ENCODE measurements at regions not wholly inside any gene's neighbourhood (a gene's known extent, or its start where the extent isn't known, plus 50 kb on each side); places are given as distances from the start of the nearest gene placed in this dataset.
"Not testable (repeated sequence)": the region's sequence is repeated elsewhere in the genome, so short reads cannot be mapped to it uniquely, and the experiment has no call there.

GRCh38 chr20:12835999-12836398 lies 172.8 kb upstream of the SPTLC3 start:
- H3K27me3 Mint-ChIP-seq, result no peaks in the 10 kb centered on the region
- ChIA-PET POLR2A (ENCODE audit: partially characterized antibody) (no interaction called here), CTCF (ENCODE audit: partially characterized antibody) (no interaction called here)
- DNase-seq, result no peak
- Histone ChIP-seq H3K4me1 (ENCODE audit: insufficient read depth, low read length) (no peaks in the 10 kb centered on the region), H3K27me3 (ENCODE audit: insufficient read depth, low read length) (no peaks in the 10 kb centered on the region), H3K9me3 (ENCODE audit: control insufficient read depth in 1 of 2, low read length in 2 of 2) (no peaks in the 10 kb centered on the region), H3K36me3 (ENCODE audit: insufficient read depth, low read length) (no peaks in the 10 kb centered on the region), H3K4me3 (ENCODE audit: low read length in 2 of 2) (no peak overlapping the region), H3K27ac (ENCODE audit: low read depth, low read length) (no peak overlapping the region)
- H3K27ac Mint-ChIP-seq, result no peak overlapping the region
- intact Hi-C loops (cut with micrococcal nuclease), result no loop called here
- H3K4me3 Mint-ChIP-seq, result no peak overlapping the region
- H3K9me3 Mint-ChIP-seq, result peaks cover 0 to 5% (median 0%) of the 10 kb centered on the region in 8 donors
- no peaks in the 10 kb centered on the region for H3K4me1 Mint-ChIP-seq
- H3K36me3 Mint-ChIP-seq, result no peaks in the 10 kb centered on the region

- Histone ChIP-seq H3K27ac (ENCODE audit: low read depth, low read length) (no peak overlapping the region), H3K4me1 (ENCODE audit: insufficient read depth, low read length) (no peaks in the 10 kb centered on the region), H3K36me3 (ENCODE audit: insufficient read depth, low read length) (no peaks in the 10 kb centered on the region), H3K4me3 (ENCODE audit: low read length in 2 of 2) (no peak overlapping the region), H3K9me3 (ENCODE audit: control insufficient read depth in 1 of 2, low read length in 2 of 2) (no peaks in the 10 kb centered on the region), H3K27me3 (ENCODE audit: insufficient read depth, low read length) (no peaks in the 10 kb centered on the region)
- peaks cover 0 to 5% (median 0%) of the 10 kb centered on the region in 8 donors for H3K9me3 Mint-ChIP-seq
- intact Hi-C loops (cut with micrococcal nuclease), result no loop called here
- ChIA-PET CTCF (ENCODE audit: partially characterized antibody) (no interaction called here), POLR2A (ENCODE audit: partially characterized antibody) (no interaction called here)
- H3K27me3 Mint-ChIP-seq, result no peaks in the 10 kb centered on the region
- H3K4me3 Mint-ChIP-seq, result no peak overlapping the region
- DNase-seq, result no peak
- H3K4me1 Mint-ChIP-seq, result no peaks in the 10 kb centered on the region
- H3K27ac Mint-ChIP-seq, result no peak overlapping the region
- no peaks in the 10 kb centered on the region for H3K36me3 Mint-ChIP-seq
Measured at GRCh38 chr20:12837646-12838045, 171.1 kb upstream of the SPTLC3 start.

DNA sequence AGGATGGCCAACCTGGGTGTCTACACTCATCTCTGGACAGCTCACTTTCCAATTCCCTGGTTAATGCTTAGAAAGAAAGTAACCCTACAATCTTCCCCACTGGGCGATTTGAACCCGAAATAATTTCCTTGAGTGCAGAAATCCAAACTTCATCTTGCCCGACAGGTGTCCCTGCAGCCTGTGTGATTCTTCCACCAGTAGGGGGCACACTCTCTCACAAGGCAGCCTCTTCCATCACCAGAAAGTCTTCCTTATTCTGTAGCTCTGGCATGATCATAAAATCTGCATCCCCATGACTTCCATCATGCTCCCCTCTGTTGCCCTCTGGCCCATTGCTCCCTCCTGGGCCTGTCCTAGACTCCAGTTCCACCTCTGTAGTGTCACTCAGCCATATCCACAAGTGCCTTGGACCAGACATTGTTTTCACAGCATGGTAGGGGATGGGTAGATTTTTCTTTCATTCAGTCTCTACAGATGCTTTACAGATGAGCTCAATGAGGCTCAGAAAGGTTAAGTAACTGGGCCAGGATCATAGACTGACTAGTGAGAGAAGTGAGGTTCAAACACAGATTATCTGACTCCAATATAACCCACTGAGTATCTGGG lies 170.4 kb upstream of the SPTLC3 start:
- ChIA-PET POLR2A (ENCODE audit: partially characterized antibody) (no interaction called here), CTCF (ENCODE audit: partially characterized antibody) (no interaction called here)
- Histone ChIP-seq H3K4me3 (ENCODE audit: low read length in 2 of 2) (no peak overlapping the region), H3K36me3 (ENCODE audit: insufficient read depth, low read length) (no peaks in the 10 kb centered on the region), H3K27me3 (ENCODE audit: insufficient read depth, low read length) (no peaks in the 10 kb centered on the region), H3K27ac (ENCODE audit: low read depth, low read length) (no peak overlapping the region), H3K9me3 (ENCODE audit: control insufficient read depth in 1 of 2, low read length in 2 of 2) (no peaks in the 10 kb centered on the region), H3K4me1 (ENCODE audit: insufficient read depth, low read length) (no peaks in the 10 kb centered on the region)
- no peak for DNase-seq
- Mint-ChIP-seq H3K27ac (no peak overlapping the region), H3K27me3 (no peaks in the 10 kb centered on the region), H3K4me3 (no peak overlapping the region), H3K9me3 (peaks cover 0 to 5% (median 0%) of the 10 kb centered on the region in 8 donors), H3K36me3 (no peaks in the 10 kb centered on the region), H3K4me1 (no peaks in the 10 kb centered on the region)
- intact Hi-C loops (cut with micrococcal nuclease), result no loop called here

DNA sequence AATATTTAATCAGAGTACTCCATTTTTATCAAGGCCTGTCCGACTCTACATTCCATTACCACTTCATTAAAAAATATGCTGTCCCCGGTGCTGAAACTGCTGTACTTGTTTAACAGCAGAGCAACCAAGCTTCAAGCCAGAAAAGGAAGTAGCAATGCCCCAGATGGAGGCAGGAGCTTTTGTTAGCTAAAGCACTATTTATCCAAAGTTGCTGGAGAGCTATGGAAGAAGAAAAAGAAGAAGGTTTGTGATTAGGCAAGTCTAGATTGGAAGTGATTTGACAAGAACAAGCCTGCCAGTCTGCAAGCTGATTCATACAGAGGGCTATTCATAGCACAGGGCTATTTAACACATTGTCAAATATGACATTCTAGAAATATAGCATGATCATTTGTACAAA lies 160.9 kb upstream of the SPTLC3 start:
- H3K36me3 Mint-ChIP-seq, result no peaks in the 10 kb centered on the region
- no peaks in the 10 kb centered on the region for H3K9me3 ChIP-seq (ENCODE audit: control insufficient read depth in 1 of 2, low read length in 2 of 2)
- no peaks in the 10 kb centered on the region for H3K4me1 ChIP-seq (ENCODE audit: insufficient read depth, low read length)
- H3K27ac Mint-ChIP-seq, result no peak overlapping the region
- no peaks in the 10 kb centered on the region for H3K36me3 ChIP-seq (ENCODE audit: insufficient read depth, low read length)
- intact Hi-C loops (cut with micrococcal nuclease), result no loop called here
- H3K27me3 ChIP-seq (ENCODE audit: insufficient read depth, low read length), result no peaks in the 10 kb centered on the region
- H3K9me3 Mint-ChIP-seq, result peaks cover 0 to 8% (median under 1%) of the 10 kb centered on the region in 8 donors
- CTCF ChIA-PET (ENCODE audit: partially characterized antibody), result no interaction called here
- POLR2A ChIA-PET (ENCODE audit: partially characterized antibody), result no interaction called here
- DNase-seq, result no peak
- no peak overlapping the region for H3K27ac ChIP-seq (ENCODE audit: low read depth, low read length)
- no peak overlapping the region for H3K4me3 ChIP-seq (ENCODE audit: low read length in 2 of 2)
- no peaks in the 10 kb centered on the region for H3K4me1 Mint-ChIP-seq
- no peak overlapping the region for H3K4me3 Mint-ChIP-seq
- no peaks in the 10 kb centered on the region for H3K27me3 Mint-ChIP-seq

DNA sequence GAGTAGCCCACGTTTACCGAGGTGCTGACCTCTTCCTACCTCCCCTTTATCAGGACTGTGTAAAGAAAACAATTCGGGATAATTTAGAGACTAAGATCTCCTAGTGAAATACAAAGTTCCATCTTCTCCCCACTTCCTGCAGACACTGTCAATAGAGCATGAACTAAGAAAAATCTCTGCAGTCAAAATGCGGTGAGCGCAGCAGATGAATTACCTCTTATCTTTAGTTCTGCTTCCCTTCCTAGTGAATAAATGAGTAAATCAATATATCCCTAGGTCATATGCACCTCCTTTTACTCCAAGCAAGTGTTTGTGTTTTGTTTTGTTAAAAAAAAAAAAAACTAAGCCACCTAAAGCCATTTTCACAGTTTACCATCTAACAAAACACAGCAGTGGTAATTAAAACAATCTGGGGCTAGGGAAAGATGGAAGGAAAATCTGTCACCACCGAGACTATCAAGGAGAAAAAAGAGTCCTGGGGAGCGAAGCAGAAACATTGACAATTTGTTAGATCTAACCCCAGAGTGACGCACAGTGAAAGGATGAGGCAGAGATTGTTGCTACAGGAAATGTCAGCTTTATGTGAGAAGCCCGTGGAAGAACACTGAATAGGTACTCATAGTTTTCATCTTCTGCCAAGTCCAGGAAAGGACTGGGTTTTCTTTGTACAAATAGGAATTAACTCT lies 159.4 kb upstream of the SPTLC3 start:
- CTCF ChIA-PET (ENCODE audit: partially characterized antibody), result no interaction called here
- no peak overlapping the region for H3K27ac Mint-ChIP-seq
- Histone ChIP-seq H3K36me3 (ENCODE audit: insufficient read depth, low read length) (no peaks in the 10 kb centered on the region), H3K27me3 (ENCODE audit: insufficient read depth, low read length) (no peaks in the 10 kb centered on the region), H3K4me3 (ENCODE audit: low read length in 2 of 2) (no peak overlapping the region), H3K9me3 (ENCODE audit: control insufficient read depth in 1 of 2, low read length in 2 of 2) (no peaks in the 10 kb centered on the region), H3K27ac (ENCODE audit: low read depth, low read length) (no peak overlapping the region), H3K4me1 (ENCODE audit: insufficient read depth, low read length) (no peaks in the 10 kb centered on the region)
- POLR2A ChIA-PET (ENCODE audit: partially characterized antibody), result no interaction called here
- no peaks in the 10 kb centered on the region for H3K27me3 Mint-ChIP-seq
- intact Hi-C loops (cut with micrococcal nuclease), result no loop called here
- H3K9me3 Mint-ChIP-seq, result peaks cover 0 to 12% (median 4%) of the 10 kb centered on the region in 8 donors
- H3K4me1 Mint-ChIP-seq, result no peaks in the 10 kb centered on the region
- no peaks in the 10 kb centered on the region for H3K36me3 Mint-ChIP-seq
- no peak for DNase-seq
- H3K4me3 Mint-ChIP-seq, result no peak overlapping the region

DNA sequence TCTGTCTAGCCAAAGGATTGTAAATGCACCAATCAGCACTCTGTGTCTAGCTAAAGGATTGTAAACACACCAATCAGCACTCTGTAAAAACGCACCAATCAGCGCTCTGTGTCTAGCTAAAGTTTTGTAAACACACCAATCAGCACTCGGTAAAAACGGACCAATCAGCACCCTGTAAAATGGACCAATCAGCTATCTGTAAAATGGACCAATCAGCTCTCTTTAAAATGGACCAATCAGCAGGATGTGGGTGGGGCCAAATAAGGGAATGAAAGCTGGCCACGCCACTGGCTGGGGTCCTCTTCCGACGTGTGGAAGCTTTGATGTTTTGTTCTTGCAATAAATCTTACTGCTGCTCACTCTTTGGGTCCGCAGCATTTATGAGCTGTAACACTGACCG lies 151.1 kb upstream of the SPTLC3 start:
- H3K27me3 ChIP-seq (ENCODE audit: insufficient read depth, low read length); H3K4me1 ChIP-seq (ENCODE audit: insufficient read depth, low read length); H3K4me3 Mint-ChIP-seq; H3K36me3 Mint-ChIP-seq; intact Hi-C loops (cut with micrococcal nuclease); H3K36me3 ChIP-seq (ENCODE audit: insufficient read depth, low read length); H3K27ac Mint-ChIP-seq; DNase-seq; POLR2A ChIA-PET (ENCODE audit: partially characterized antibody); CTCF ChIA-PET (ENCODE audit: partially characterized antibody); H3K4me1 Mint-ChIP-seq; H3K9me3 ChIP-seq (ENCODE audit: control insufficient read depth in 1 of 2, low read length in 2 of 2); H3K27ac ChIP-seq (ENCODE audit: low read depth, low read length); H3K4me3 ChIP-seq (ENCODE audit: low read length in 2 of 2); H3K27me3 Mint-ChIP-seq: not testable (repeated sequence)
- H3K9me3 Mint-ChIP-seq, result peaks cover 2 to 40% (median 17%) of the 10 kb centered on the region in 8 donors

GRCh38 chr20:12860619-12861247 lies 148.0 kb upstream of the SPTLC3 start:
- H3K36me3 ChIP-seq (ENCODE audit: insufficient read depth, low read length), result no peaks in the 10 kb centered on the region
- no peak for DNase-seq
- no peaks in the 10 kb centered on the region for H3K9me3 ChIP-seq (ENCODE audit: control insufficient read depth in 1 of 2, low read length in 2 of 2)
- Mint-ChIP-seq H3K27ac (no peak overlapping the region), H3K4me1 (no peaks in the 10 kb centered on the region), H3K4me3 (no peak overlapping the region), H3K27me3 (no peaks in the 10 kb centered on the region), H3K9me3 (peaks cover 2 to 31% (median 10%) of the 10 kb centered on the region in 8 donors), H3K36me3 (no peaks in the 10 kb centered on the region)
- no peaks in the 10 kb centered on the region for H3K4me1 ChIP-seq (ENCODE audit: insufficient read depth, low read length)
- H3K27me3 ChIP-seq (ENCODE audit: insufficient read depth, low read length), result no peaks in the 10 kb centered on the region
- CTCF ChIA-PET (ENCODE audit: partially characterized antibody), result no interaction called here
- intact Hi-C loops (cut with micrococcal nuclease), result no loop called here
- H3K4me3 ChIP-seq (ENCODE audit: low read length in 2 of 2), result no peak overlapping the region
- H3K27ac ChIP-seq (ENCODE audit: low read depth, low read length), result no peak overlapping the region
- POLR2A ChIA-PET (ENCODE audit: partially characterized antibody), result no interaction called here

All from CD4-positive, alpha-beta memory T cell (primary cell).